ENCODE measurements at regions not wholly inside any gene's neighbourhood (a gene's known extent, or its start where the extent isn't known, plus 50 kb on each side); places are given as distances from the start of the nearest gene placed in this dataset.

DNA sequence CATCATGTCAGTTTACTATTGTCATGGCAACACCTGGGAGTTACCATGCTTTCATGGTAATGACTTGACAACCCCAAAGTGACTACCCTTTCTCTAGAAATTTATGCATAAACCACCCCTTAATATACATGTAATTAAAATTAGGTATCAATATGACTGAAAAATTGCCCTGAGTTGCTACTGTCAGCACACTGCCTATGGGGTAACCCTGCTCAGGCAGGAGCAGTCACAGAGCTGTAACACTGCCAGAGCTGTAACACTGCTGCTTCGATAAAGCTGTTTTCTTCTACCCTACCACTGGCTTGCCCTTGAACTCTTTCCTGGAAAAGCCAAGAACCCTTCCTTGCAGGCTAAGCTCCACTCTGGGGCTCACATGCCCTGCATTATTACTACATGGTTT lies 95.5 kb upstream of the SYT4 start:
- Histone ChIP-seq H3K27me3 (ENCODE audit: control insufficient read depth, insufficient read depth, low read length) (no peaks in the 10 kb centered on the region), H2AFZ (no peak overlapping the region), H3K4me2 (ENCODE audit: low read length) (no peak overlapping the region), H3K36me3 (ENCODE audit: control insufficient read depth, insufficient read depth, low read length) (no peaks in the 10 kb centered on the region), H3K4me3 (ENCODE audit: low read depth, low read length) (no peak overlapping the region), H3K27ac (no peak overlapping the region), H3K79me2 (no peaks in the 10 kb centered on the region), H3K9me3 (ENCODE audit: control insufficient read depth, low read length) (no peaks in the 10 kb centered on the region), H3K9ac (no peak overlapping the region), H3K4me1 (no peaks in the 10 kb centered on the region)
- TF ChIP-seq, protein P1, sequence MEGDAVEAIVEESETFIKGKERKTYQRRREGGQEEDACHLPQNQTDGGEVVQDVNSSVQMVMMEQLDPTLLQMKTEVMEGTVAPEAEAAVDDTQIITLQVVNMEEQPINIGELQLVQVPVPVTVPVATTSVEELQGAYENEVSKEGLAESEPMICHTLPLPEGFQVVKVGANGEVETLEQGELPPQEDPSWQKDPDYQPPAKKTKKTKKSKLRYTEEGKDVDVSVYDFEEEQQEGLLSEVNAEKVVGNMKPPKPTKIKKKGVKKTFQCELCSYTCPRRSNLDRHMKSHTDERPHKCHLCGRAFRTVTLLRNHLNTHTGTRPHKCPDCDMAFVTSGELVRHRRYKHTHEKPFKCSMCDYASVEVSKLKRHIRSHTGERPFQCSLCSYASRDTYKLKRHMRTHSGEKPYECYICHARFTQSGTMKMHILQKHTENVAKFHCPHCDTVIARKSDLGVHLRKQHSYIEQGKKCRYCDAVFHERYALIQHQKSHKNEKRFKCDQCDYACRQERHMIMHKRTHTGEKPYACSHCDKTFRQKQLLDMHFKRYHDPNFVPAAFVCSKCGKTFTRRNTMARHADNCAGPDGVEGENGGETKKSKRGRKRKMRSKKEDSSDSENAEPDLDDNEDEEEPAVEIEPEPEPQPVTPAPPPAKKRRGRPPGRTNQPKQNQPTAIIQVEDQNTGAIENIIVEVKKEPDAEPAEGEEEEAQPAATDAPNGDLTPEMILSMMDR (IDR thresholded peaks at IDR 0.05) = no peak

DNA sequence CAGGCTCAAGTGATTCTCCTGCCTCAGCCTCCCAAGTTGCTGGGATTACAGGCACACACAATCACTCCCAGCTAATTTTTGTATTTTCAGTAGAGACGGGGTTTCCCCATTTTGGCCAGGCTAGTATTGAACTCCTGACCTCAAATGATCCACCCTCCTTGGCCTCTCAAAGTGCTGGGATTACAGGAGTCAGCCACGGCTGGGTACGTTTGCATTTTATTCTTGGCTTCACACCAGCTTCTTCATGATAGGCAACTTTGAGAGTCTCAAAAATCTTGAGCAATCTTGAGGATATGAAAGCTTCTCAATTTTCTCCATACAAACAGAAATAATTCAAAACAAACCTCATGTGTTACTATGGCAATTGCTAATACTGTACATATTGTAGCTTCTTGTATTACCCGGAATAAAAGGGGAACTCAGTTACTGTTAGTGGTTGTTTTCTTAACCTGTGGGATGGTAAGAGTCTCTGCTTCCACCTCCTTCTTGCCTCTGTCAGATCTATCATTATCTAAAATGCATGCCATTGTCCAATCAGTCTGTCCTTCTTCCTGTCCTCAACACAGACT lies 102.9 kb upstream of the SYT4 start:
- H3K79me2 ChIP-seq = no peaks in the 10 kb centered on the region
- H3K27me3 ChIP-seq (ENCODE audit: control insufficient read depth, insufficient read depth, low read length) = no peaks in the 10 kb centered on the region
- peak overlapping the region; percentile 1 for H2AFZ ChIP-seq
- no peaks in the 10 kb centered on the region for H3K9me3 ChIP-seq (ENCODE audit: control insufficient read depth, low read length)
- TF ChIP-seq, protein P1 (IDR thresholded peaks at IDR 0.05) = no peak
- H3K4me3 ChIP-seq (ENCODE audit: low read depth, low read length) = no peak overlapping the region
- H3K4me2 ChIP-seq (ENCODE audit: low read length) = no peak overlapping the region
- H3K9ac ChIP-seq = no peak overlapping the region
- H3K4me1 ChIP-seq = no peaks in the 10 kb centered on the region
- H3K27ac ChIP-seq = no peak overlapping the region
- H3K36me3 ChIP-seq (ENCODE audit: control insufficient read depth, insufficient read depth, low read length) = no peaks in the 10 kb centered on the region

DNA sequence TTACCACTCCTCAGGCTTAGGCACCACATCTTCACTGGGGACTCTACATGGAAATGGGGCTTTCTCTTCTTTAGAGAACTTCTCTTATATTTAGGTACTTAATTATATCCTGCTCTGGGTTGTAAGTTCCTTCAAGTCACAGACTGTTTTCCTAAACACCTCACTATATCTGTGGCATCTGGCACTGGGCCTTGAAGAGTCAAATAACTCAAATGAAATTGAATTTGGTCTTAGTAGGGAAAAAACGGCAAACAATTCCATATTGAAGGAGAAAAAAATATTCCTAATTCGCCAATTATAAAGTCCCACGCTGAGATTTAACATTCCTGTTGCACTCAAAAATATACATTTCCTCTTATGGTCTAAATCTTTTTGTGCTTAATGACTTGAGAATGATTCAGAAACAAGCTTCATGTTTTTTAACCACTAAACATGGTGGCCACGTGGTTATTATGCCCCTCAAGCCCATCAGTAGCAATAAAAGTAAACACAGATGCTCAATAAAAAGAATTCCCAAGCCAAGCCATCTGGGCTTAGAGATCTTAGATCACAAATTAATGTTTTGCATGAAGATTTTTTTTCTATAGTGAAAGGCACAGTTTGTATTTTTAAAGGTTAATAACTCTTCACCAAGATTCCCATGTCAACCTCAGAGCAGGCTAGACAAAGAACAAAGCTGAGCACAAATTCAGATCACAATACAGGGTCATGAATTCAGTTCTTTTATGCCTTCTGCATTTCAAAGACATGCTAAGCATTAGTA lies 105.5 kb upstream of the SYT4 start:
- TF ChIP-seq, protein P1 (IDR thresholded peaks at IDR 0.05) = no peak
- H3K4me1 ChIP-seq = no peaks in the 10 kb centered on the region
- no peak overlapping the region for H3K27ac ChIP-seq

DNA sequence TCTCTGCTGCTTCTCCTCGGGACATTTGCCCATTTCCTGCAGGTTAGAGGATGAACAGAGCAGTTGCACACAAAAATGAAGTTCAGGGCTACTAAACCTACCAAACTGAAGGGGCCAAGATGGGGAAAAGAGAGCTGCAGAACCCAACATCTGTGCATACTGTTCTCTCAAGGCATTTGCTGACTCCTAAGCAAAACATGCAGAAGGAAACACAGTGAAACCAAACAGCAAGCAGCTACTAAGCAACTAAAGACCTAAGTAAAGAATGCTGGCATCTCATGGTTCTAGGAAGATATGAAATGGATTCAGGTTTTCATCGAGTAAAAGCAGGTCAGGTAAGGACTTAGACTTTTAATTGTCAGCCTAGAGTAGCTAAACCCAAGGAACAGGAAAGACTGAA lies 111.9 kb upstream of the SYT4 start:
- Histone ChIP-seq H3K9me3 (ENCODE audit: control insufficient read depth, low read length) (no peaks in the 10 kb centered on the region), H3K4me2 (ENCODE audit: low read length) (no peak overlapping the region), H3K36me3 (ENCODE audit: control insufficient read depth, insufficient read depth, low read length) (no peaks in the 10 kb centered on the region), H2AFZ (no peak overlapping the region), H3K9ac (no peak overlapping the region), H3K27me3 (ENCODE audit: control insufficient read depth, insufficient read depth, low read length) (no peaks in the 10 kb centered on the region), H3K27ac (no peak overlapping the region), H3K4me1 (no peaks in the 10 kb centered on the region), H3K79me2 (no peaks in the 10 kb centered on the region), H3K4me3 (ENCODE audit: low read depth, low read length) (no peak overlapping the region)
- TF ChIP-seq, protein P1 (IDR thresholded peaks at IDR 0.05) = no peak

More for the DNA sequence above, 105.5 kb upstream of the SYT4 start:
- Histone ChIP-seq H3K9ac (no peak overlapping the region), H3K36me3 (ENCODE audit: control insufficient read depth, insufficient read depth, low read length) (no peaks in the 10 kb centered on the region), H3K4me3 (ENCODE audit: low read depth, low read length) (no peak overlapping the region), H3K9me3 (ENCODE audit: control insufficient read depth, low read length) (no peaks in the 10 kb centered on the region), H3K4me2 (ENCODE audit: low read length) (no peak overlapping the region), H2AFZ (no peak overlapping the region), H3K79me2 (no peaks in the 10 kb centered on the region), H3K27me3 (ENCODE audit: control insufficient read depth, insufficient read depth, low read length) (no peaks in the 10 kb centered on the region)

DNA sequence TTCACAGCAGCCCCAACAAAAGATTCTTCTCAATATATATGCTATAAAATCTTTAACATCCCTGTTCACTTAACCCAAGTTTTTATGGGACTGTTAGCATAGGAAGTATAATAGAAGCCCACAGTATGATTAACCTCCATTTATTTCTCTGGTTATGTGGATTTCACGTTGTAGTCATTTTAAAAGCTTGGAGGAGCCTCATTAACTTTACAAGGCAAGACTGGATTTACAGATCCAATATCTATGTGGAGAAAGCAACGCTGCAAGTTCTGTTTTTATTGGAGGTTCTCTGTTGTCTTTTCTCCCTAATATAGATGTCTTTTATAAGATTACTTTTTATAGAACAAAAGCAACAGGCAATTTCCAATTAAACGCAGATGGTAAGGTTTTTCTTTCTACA lies 114.9 kb upstream of the SYT4 start:
- Histone ChIP-seq H3K4me1 (no peaks in the 10 kb centered on the region), H3K9ac (no peak overlapping the region), H3K4me3 (ENCODE audit: low read depth, low read length) (no peak overlapping the region), H3K4me2 (ENCODE audit: low read length) (no peak overlapping the region), H3K9me3 (ENCODE audit: control insufficient read depth, low read length) (no peaks in the 10 kb centered on the region), H2AFZ (no peak overlapping the region), H3K27ac (no peak overlapping the region), H3K79me2 (no peaks in the 10 kb centered on the region), H3K27me3 (ENCODE audit: control insufficient read depth, insufficient read depth, low read length) (no peaks in the 10 kb centered on the region), H3K36me3 (ENCODE audit: control insufficient read depth, insufficient read depth, low read length) (no peaks in the 10 kb centered on the region)
- TF ChIP-seq, protein P1 (IDR thresholded peaks at IDR 0.05) = no peak
